ENCODE measurements at regions not wholly inside any gene's neighbourhood (a gene's known extent, or its start where the extent isn't known, plus 50 kb on each side); places are given as distances from the start of the nearest gene placed in this dataset.
"Not testable (repeated sequence)": the region's sequence is repeated elsewhere in the genome, so short reads cannot be mapped to it uniquely, and the experiment has no call there.

DNA sequence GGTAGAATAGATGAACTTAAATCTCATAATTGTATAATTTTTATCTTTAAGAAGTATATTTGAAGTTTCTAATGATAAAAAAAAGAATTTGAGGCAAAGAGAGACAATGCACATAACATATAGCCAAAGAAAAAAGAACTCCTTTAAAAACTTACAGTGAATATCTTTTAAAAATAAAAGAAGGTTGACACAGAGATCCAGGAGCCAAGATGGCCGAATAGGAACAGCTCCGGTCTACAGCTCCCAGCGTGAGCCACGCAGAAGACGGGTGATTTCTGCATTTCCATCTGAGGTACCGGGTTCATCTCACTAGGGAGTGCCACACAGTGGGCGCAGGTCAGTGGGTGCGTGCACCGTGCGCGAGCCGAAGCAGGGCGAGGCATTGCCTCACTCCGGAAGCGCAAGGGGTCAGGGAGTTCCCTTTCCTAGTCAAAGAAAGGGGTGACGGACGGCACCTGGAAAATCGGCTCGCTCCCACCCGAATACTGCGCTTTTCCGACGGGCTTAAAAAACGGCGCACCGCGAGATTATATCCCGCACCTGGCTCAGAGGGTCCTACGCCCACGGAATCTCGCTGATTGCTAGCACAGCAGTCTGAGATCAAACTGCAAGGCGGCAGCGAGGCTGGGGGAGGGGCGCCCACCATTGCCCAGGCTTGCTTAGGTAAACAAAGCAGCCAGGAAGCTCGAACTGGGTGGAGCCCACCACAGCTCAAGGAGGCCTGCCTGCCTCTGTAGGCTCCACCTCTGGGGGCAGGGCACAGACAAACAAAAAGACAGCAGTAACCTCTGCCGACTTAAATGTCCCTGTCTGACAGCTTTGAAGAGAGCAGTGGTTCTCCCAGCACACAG, 84.9 kb upstream of the G2E3 start:
- 93% methylated on average over 28 of the region's 36 CpGs for WGBS
- not testable (repeated sequence) for H3K4me1 ChIP-seq (ENCODE audit: insufficient read depth, low read length); H3K9me3 ChIP-seq (ENCODE audit: insufficient read depth, low read depth, low read length); H3K36me3 ChIP-seq (ENCODE audit: insufficient read depth, low read length); H3K4me3 ChIP-seq (ENCODE audit: low read length); H3K27me3 ChIP-seq (ENCODE audit: insufficient read depth, low read length); H3K27ac ChIP-seq (ENCODE audit: low read depth, low read length); H3K9ac ChIP-seq (ENCODE audit: low read depth, low read length)

DNA sequence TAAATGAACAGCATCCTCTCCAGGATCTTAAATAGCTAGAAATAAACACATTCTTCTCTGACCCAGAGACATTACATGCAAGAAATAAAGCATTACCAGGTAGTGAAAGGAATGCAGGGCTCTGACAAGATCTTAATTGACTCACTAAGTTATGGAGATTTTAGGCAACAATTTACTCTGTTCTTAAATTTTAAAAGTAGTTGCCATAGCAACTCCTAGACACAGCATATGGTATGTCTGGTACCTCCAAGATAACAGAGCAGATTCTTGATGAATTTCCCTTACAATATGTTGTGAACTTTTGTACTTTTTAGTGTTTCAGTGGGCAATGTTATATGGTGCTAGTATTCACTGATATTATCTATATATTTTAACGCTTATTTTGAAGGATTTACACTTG, 76.7 kb upstream of the G2E3 start:
- Histone ChIP-seq H3K4me1 (ENCODE audit: insufficient read depth, low read length) (peaks cover 31% of the 10 kb centered on the region), H3K27ac (ENCODE audit: low read depth, low read length) (no peak overlapping the region), H3K9ac (ENCODE audit: low read depth, low read length) (no peak overlapping the region), H3K36me3 (ENCODE audit: insufficient read depth, low read length) (no peaks in the 10 kb centered on the region), H3K27me3 (ENCODE audit: insufficient read depth, low read length) (no peaks in the 10 kb centered on the region), H3K4me3 (ENCODE audit: low read length) (no peak overlapping the region), H3K9me3 (ENCODE audit: insufficient read depth, low read depth, low read length) (no peaks in the 10 kb centered on the region)
- no CpG with 5 or more reads among the region's 1 CpG for WGBS

DNA sequence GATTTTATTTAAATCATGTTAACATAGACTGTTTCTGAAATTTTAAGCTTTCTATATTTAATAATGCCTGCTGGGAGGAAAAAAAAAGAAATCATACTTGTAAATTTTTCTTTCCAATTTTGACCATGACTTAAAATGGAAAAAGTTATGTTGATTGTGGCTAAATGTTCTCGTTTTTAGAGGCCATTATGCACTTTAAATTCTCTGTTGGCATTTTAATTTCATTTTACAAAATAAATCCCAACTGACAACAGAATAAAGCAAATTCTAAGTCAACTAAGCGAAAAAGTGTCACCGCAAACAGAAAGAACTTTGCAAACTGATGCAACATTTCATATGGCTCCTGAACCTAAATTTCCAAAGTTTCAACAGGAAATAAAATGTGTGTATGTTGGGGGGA, 74.8 kb upstream of the G2E3 start:
- Histone ChIP-seq H3K4me3 (ENCODE audit: low read length) (no peak overlapping the region), H3K27ac (ENCODE audit: low read depth, low read length) (peak overlapping the region; percentile 59; the same call in 1 of the 2 replicates), H3K36me3 (ENCODE audit: insufficient read depth, low read length) (no peaks in the 10 kb centered on the region), H3K4me1 (ENCODE audit: insufficient read depth, low read length) (peaks cover 31% of the 10 kb centered on the region), H3K9me3 (ENCODE audit: insufficient read depth, low read depth, low read length) (peaks cover 5% of the 10 kb centered on the region; the same call in 1 of the 2 replicates), H3K9ac (ENCODE audit: low read depth, low read length) (no peak overlapping the region), H3K27me3 (ENCODE audit: insufficient read depth, low read length) (no peaks in the 10 kb centered on the region)
- 87% methylated on average over 3 of the region's 3 CpGs for WGBS

DNA sequence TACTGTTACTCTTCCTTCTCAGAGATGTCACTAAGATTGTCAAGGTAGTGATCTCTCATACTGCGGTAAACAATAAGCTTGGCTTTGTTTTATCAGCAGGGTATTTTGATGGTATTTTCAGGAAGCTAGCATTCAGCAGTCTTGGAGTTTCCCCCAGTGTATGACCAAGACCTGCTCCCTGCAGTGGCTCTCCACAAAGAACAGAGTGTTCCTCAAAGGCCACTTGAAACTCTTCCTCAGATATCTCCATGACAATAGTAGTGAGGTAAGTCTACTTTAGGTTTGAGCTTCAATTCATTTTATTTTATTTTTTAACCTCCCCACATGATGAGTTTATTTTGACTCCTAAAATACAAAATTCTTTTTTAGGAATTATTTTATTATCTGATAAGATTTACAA, 74.0 kb upstream of the G2E3 start:
- peaks cover 5% of the 10 kb centered on the region; the same call in 1 of the 2 replicates for H3K9me3 ChIP-seq (ENCODE audit: insufficient read depth, low read depth, low read length)
- H3K4me3 ChIP-seq (ENCODE audit: low read length), result no peak overlapping the region
- no peaks in the 10 kb centered on the region for H3K27me3 ChIP-seq (ENCODE audit: insufficient read depth, low read length)
- peaks cover 31% of the 10 kb centered on the region for H3K4me1 ChIP-seq (ENCODE audit: insufficient read depth, low read length)
- WGBS, result 20% methylated on average over 1 of the region's 1 CpG
- H3K27ac ChIP-seq (ENCODE audit: low read depth, low read length), result peak overlapping the region; percentile 64; the same call in 1 of the 2 replicates
- H3K9ac ChIP-seq (ENCODE audit: low read depth, low read length), result no peak overlapping the region
- H3K36me3 ChIP-seq (ENCODE audit: insufficient read depth, low read length), result no peaks in the 10 kb centered on the region

DNA sequence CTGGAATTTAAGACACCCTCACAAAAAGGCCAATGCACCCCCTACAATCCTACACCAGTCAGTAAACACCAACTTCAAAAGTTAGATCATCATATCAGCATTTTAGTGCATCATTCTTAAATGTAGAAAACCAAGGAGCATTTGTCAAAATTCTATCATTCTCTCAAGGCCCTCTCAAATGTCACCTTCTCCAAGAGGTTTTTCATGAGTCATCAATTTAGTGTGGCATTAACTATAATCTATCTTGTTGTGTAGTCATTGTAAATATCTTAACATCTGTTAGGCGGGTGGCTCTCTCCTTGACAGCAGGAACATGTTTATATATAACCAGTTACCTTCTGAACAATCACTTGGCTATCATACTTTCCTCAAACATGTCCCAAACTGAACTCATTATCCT, 62.1 kb upstream of the G2E3 start:
- no peaks in the 10 kb centered on the region for H3K27me3 ChIP-seq (ENCODE audit: insufficient read depth, low read length)

DNA sequence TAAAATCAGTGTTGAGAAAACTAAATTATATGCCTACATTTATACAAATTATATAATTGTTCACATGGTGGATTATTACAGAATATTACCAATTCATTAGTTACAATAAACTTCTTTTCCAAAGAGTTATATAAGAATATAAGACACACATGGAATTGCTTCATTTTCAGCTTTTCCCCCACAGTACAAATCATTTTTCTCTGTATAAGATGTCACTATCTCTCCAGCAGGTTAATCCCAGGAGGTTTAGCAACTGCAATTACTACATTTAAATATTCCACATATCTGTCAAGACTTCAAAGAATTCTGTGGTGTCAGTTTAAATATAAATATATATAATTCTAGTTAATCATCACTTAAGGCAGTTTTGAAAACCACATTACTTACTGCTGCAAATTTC, 59.6 kb upstream of the G2E3 start:
- Histone ChIP-seq H3K27ac (ENCODE audit: low read depth, low read length) (no peak overlapping the region), H3K4me3 (ENCODE audit: low read length) (no peak overlapping the region), H3K36me3 (ENCODE audit: insufficient read depth, low read length) (no peaks in the 10 kb centered on the region), H3K27me3 (ENCODE audit: insufficient read depth, low read length) (no peaks in the 10 kb centered on the region), H3K9ac (ENCODE audit: low read depth, low read length) (no peak overlapping the region), H3K4me1 (ENCODE audit: insufficient read depth, low read length) (no peaks in the 10 kb centered on the region), H3K9me3 (ENCODE audit: insufficient read depth, low read depth, low read length) (no peaks in the 10 kb centered on the region)

More for the DNA sequence above, 62.1 kb upstream of the G2E3 start:
- H3K4me3 ChIP-seq (ENCODE audit: low read length), result no peak overlapping the region
- H3K9me3 ChIP-seq (ENCODE audit: insufficient read depth, low read depth, low read length), result no peaks in the 10 kb centered on the region
- H3K36me3 ChIP-seq (ENCODE audit: insufficient read depth, low read length), result no peaks in the 10 kb centered on the region
- no peak overlapping the region for H3K9ac ChIP-seq (ENCODE audit: low read depth, low read length)
- H3K27ac ChIP-seq (ENCODE audit: low read depth, low read length), result no peak overlapping the region
- 97% methylated on average over 1 of the region's 1 CpG for WGBS
- no peaks in the 10 kb centered on the region for H3K4me1 ChIP-seq (ENCODE audit: insufficient read depth, low read length)

DNA sequence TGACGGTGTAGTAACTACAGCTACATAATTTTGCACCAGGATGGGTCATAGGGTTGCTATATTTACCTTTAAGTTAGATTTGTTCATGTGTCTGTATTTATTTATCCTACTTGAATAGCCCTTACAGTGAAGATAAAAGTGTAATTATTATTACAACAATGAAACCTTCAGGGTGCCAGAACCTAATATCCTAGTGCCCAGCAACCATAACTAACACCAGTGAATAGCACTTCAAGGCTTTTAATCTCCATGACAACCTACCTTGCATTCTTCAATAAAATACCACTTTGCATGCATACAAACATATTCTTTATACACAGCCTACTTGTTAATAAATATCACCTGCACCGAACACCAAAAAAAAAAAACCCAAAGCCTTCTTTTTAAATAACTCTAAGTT, 58.7 kb upstream of the G2E3 start:
- H3K27ac ChIP-seq (ENCODE audit: low read depth, low read length), result no peak overlapping the region
- no peak overlapping the region for H3K9ac ChIP-seq (ENCODE audit: low read depth, low read length)
- WGBS, result 97% methylated on average over 2 of the region's 2 CpGs
- no peaks in the 10 kb centered on the region for H3K27me3 ChIP-seq (ENCODE audit: insufficient read depth, low read length)
- no peaks in the 10 kb centered on the region for H3K4me1 ChIP-seq (ENCODE audit: insufficient read depth, low read length)
- H3K36me3 ChIP-seq (ENCODE audit: insufficient read depth, low read length), result no peaks in the 10 kb centered on the region
- H3K9me3 ChIP-seq (ENCODE audit: insufficient read depth, low read depth, low read length), result no peaks in the 10 kb centered on the region
- H3K4me3 ChIP-seq (ENCODE audit: low read length), result no peak overlapping the region

DNA sequence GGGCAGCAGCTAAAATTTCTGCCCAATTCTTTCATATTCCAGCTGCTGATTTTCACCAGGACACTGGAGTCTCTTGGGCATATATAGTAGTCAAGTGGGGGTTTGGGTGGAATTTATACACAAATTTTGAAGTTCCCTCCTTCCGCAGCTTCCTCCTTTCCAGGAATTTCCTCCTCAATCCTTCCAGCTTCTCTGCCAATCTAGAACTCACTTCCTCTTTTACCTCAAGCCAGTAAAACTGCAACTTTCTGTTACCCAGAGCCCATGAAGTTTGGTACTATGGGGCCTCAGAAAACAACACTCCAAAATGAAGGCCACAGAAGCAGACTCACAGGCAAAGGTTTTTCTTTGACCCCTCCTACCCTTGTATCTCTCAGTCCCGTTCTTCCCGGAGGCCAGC, 51.7 kb upstream of the G2E3 start:
- H3K36me3 ChIP-seq (ENCODE audit: insufficient read depth, low read length), result no peaks in the 10 kb centered on the region
- WGBS, result 98% methylated on average over 3 of the region's 3 CpGs
- no peak overlapping the region for H3K27ac ChIP-seq (ENCODE audit: low read depth, low read length)

More for the DNA sequence above, 51.7 kb upstream of the G2E3 start:
- Histone ChIP-seq H3K27me3 (ENCODE audit: insufficient read depth, low read length) (no peaks in the 10 kb centered on the region), H3K4me3 (ENCODE audit: low read length) (no peak overlapping the region), H3K4me1 (ENCODE audit: insufficient read depth, low read length) (no peaks in the 10 kb centered on the region), H3K9ac (ENCODE audit: low read depth, low read length) (no peak overlapping the region), H3K9me3 (ENCODE audit: insufficient read depth, low read depth, low read length) (no peaks in the 10 kb centered on the region)
